Endodermal cell (in vitro differentiated cells): ENCODE measurements at regions not wholly inside any gene's neighbourhood (a gene's known extent, or its start where the extent isn't known, plus 50 kb on each side); places are given as distances from the start of the nearest gene placed in this dataset.

Experiments used
- DNase-seq: peaks from one replicate; pipeline ENCODE4 v3.0.0-alpha.2; 2017
- H3K27ac ChIP-seq: 2 replicates; pipeline ENCODE4 v1.5.1; 2013; ENCODE audit warnings: mild to moderate bottlenecking, low read depth, low read length, moderate library complexity
- H3K27me3 ChIP-seq: 2 replicates; pipeline ENCODE4 v1.6.1; 2013; ENCODE audit warnings: mild to moderate bottlenecking, low read length, moderate library complexity; ENCODE audit not compliant: insufficient read depth, control insufficient read depth, poor library complexity, severe bottlenecking
- H3K36me3 ChIP-seq: 2 replicates; pipeline ENCODE4 v1.7.0; 2013; ENCODE audit warnings: mild to moderate bottlenecking, low read length, moderate library complexity; ENCODE audit not compliant: control insufficient read depth, insufficient read depth
- H3K4me1 ChIP-seq: one replicate; pipeline ENCODE4 v1.7.0; 2013; ENCODE audit warnings: low read length; ENCODE audit not compliant: control insufficient read depth, insufficient read depth
- H3K4me3 ChIP-seq: 2 replicates; pipeline ENCODE4 v1.5.1; 2013; ENCODE audit warnings: mild to moderate bottlenecking, low read length, moderate library complexity
- H3K9ac ChIP-seq: 2 replicates; pipeline ENCODE4 v1.6.1; 2013; ENCODE audit warnings: mild to moderate bottlenecking, low read length, moderate library complexity; ENCODE audit not compliant: poor library complexity, severe bottlenecking; ENCODE audit errors: extremely low read depth
- H3K9me3 ChIP-seq: 2 replicates; pipeline ENCODE4 v1.6.1; 2013; ENCODE audit warnings: mild to moderate bottlenecking, low read length, moderate library complexity; ENCODE audit not compliant: control insufficient read depth
- H3K27ac Mint-ChIP-seq: 2 replicates; pipeline ENCODE4 v1.8.0; 2020; ENCODE audit warnings: mixed read lengths
- H3K27me3 Mint-ChIP-seq: 2 replicates; pipeline ENCODE4 v1.8.0; 2021; ENCODE audit warnings: mild to moderate bottlenecking, mixed read lengths; ENCODE audit not compliant: insufficient read depth
- H3K36me3 Mint-ChIP-seq: 2 replicates; pipeline ENCODE4 v1.8.0; 2020; ENCODE audit warnings: low read depth, mixed read lengths
- H3K4me1 Mint-ChIP-seq: 2 replicates; pipeline ENCODE4 v1.8.0; 2020; ENCODE audit warnings: mixed read lengths
- H3K4me3 Mint-ChIP-seq: 2 replicates; pipeline ENCODE4 v1.8.0; 2020; ENCODE audit warnings: mild to moderate bottlenecking, moderate library complexity, mixed read lengths
- H3K9me3 Mint-ChIP-seq: 2 replicates; pipeline ENCODE4 v1.8.0; 2020; ENCODE audit warnings: mild to moderate bottlenecking, mixed read lengths
- WGBS, 2 experiments: methylation state at CpG; one replicate each; pipeline versions ENCODE4 v1.1.5 to v1.1.7; 2013; ENCODE audit warnings: missing lambda C conversion rate in 2 of 2, mixed read lengths in 1 of 2; ENCODE audit not compliant: insufficient coverage in 1 of 2, insufficient read length in 1 of 2; 5-methylcytosine and 5-hydroxymethylcytosine counted together
- TF ChIP-seq, protein P1 (sequence below): fragments of 200-600 bp; sonication (generic); conservative IDR thresholded peaks from 2 replicates; pipeline ENCODE4 v1.5.0; 2021; ENCODE audit warnings: antibody characterized with exemption, mild to moderate bottlenecking

DNA sequence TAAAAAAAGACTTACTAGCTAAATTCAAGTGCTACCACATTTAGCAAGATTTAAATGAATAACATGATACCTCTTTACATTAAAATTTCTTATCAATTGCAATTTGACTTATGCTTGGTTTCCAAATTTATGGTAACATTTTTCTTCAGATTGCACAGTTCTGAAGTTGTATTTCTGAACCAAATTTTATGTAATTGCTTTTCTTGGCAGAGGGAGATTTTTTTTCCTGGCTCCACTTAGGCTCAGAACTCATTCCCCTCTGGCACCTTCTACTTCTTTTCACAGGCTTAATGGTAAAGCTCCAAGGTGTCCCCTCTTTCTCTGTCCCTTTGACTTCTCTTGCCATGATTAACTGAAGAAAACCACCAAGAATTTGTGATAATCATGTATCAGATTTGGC, 99.8 kb upstream of the TMTC1 start:
- H3K9me3 ChIP-seq = peaks cover 37% of the 10 kb centered on the region
- H3K36me3 ChIP-seq = no peaks in the 10 kb centered on the region
- peaks cover 3% of the 10 kb centered on the region for H3K4me1 ChIP-seq
- Mint-ChIP-seq H3K27ac (no peak overlapping the region), H3K4me3 (no peak overlapping the region), H3K9me3 (peaks cover 53% of the 10 kb centered on the region), H3K36me3 (peaks cover 27% of the 10 kb centered on the region), H3K27me3 (no peaks in the 10 kb centered on the region), H3K4me1 (peaks cover 10% of the 10 kb centered on the region)
- no peak overlapping the region for H3K4me3 ChIP-seq
- no peaks in the 10 kb centered on the region for H3K27me3 ChIP-seq
- no peak overlapping the region for H3K27ac ChIP-seq
- TF ChIP-seq, protein P1, sequence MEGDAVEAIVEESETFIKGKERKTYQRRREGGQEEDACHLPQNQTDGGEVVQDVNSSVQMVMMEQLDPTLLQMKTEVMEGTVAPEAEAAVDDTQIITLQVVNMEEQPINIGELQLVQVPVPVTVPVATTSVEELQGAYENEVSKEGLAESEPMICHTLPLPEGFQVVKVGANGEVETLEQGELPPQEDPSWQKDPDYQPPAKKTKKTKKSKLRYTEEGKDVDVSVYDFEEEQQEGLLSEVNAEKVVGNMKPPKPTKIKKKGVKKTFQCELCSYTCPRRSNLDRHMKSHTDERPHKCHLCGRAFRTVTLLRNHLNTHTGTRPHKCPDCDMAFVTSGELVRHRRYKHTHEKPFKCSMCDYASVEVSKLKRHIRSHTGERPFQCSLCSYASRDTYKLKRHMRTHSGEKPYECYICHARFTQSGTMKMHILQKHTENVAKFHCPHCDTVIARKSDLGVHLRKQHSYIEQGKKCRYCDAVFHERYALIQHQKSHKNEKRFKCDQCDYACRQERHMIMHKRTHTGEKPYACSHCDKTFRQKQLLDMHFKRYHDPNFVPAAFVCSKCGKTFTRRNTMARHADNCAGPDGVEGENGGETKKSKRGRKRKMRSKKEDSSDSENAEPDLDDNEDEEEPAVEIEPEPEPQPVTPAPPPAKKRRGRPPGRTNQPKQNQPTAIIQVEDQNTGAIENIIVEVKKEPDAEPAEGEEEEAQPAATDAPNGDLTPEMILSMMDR = no peak
- H3K9ac ChIP-seq = no peak overlapping the region
- no peak for DNase-seq

DNA sequence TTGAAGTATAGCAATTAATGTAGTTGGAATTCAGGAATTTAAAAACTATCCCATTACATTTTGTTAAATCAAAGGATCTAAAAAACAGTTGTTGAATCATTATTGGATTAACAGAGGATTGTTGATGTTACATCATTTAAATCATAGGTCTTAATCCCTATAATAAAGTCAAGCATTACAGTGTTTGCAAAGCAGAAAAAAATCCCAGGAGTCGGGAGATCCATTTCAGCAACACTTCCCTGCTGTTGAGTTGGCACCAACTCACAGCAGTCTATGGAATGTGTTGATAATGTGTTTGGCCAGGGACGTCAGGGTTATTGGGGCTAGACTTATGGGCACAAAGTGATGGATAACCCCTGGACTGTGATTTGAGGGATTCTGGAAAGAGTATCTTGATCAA, 99.1 kb upstream of the TMTC1 start:
- Histone ChIP-seq H3K27me3 (no peaks in the 10 kb centered on the region), H3K36me3 (no peaks in the 10 kb centered on the region), H3K27ac (no peak overlapping the region), H3K9me3 (peaks cover 37% of the 10 kb centered on the region), H3K4me3 (no peak overlapping the region), H3K4me1 (peaks cover 3% of the 10 kb centered on the region), H3K9ac (no peak overlapping the region)
- H3K4me3 Mint-ChIP-seq = no peak overlapping the region
- peaks cover 10% of the 10 kb centered on the region for H3K4me1 Mint-ChIP-seq
- TF ChIP-seq, protein P1 = no peak
- H3K36me3 Mint-ChIP-seq = peaks cover 24% of the 10 kb centered on the region
- peaks cover 46% of the 10 kb centered on the region for H3K9me3 Mint-ChIP-seq
- no peaks in the 10 kb centered on the region for H3K27me3 Mint-ChIP-seq
- DNase-seq = no peak
- WGBS, 2 experiments = 88% methylated on average over 2 of the region's 2 CpGs; no CpG with 5 or more reads in 1 of the 2 experiments
- no peak overlapping the region for H3K27ac Mint-ChIP-seq

DNA sequence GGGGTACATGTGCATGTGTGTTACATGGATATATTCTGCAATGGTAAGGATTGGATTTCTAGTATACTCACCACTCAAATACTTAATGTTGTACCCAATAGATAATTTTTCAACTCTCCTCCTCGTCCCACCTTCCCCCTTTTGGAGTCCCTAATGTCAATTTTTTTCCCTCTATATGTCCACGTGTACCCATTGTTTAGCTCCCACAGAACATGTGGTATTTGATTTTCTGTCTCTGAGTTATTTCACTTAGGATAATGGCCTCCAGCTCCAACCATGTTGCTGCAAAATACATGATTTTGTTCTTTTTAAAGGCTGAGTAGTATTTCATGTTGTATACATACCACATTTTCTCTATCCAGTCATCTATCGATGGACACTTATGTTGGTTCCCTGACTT, 97.2 kb upstream of the TMTC1 start:
- H3K9ac ChIP-seq = no peak overlapping the region
- Mint-ChIP-seq H3K36me3 (peaks cover 20% of the 10 kb centered on the region), H3K4me3 (no peak overlapping the region), H3K27ac (no peak overlapping the region), H3K4me1 (peaks cover 10% of the 10 kb centered on the region), H3K9me3 (peaks cover 45% of the 10 kb centered on the region), H3K27me3 (no peaks in the 10 kb centered on the region)
- H3K36me3 ChIP-seq = no peaks in the 10 kb centered on the region
- TF ChIP-seq, protein P1 = no peak
- peaks cover 42% of the 10 kb centered on the region for H3K9me3 ChIP-seq
- peaks cover 3% of the 10 kb centered on the region for H3K4me1 ChIP-seq
- no peak for DNase-seq
- no peak overlapping the region for H3K4me3 ChIP-seq
- 79 to 96% methylated on average over 2 to 3 of the region's 3 CpGs for WGBS, 2 experiments
- H3K27me3 ChIP-seq = no peaks in the 10 kb centered on the region
- H3K27ac ChIP-seq = no peak overlapping the region
